IPS-18a (cell line): ENCODE measurements at regions not wholly inside any gene's neighbourhood (a gene's known extent, or its start where the extent isn't known, plus 50 kb on each side); places are given as distances from the start of the nearest gene placed in this dataset.

ENCODE experiments used
- H3K27ac ChIP-seq: one replicate; pipeline ENCODE4 v1.5.1; 2013; ENCODE audit warnings: low read length
- H3K27me3 ChIP-seq: one replicate; pipeline ENCODE4 v1.6.1; 2013; ENCODE audit warnings: mild to moderate bottlenecking, low read length; ENCODE audit not compliant: control insufficient read depth, insufficient read depth
- H3K36me3 ChIP-seq: one replicate; pipeline ENCODE4 v1.6.1; 2013; ENCODE audit warnings: low read depth, low read length; ENCODE audit not compliant: control insufficient read depth
- H3K4me1 ChIP-seq: one replicate; pipeline ENCODE4 v1.6.1; 2013; ENCODE audit warnings: low read depth, low read length; ENCODE audit not compliant: control insufficient read depth
- H3K4me3 ChIP-seq: one replicate; pipeline ENCODE4 v1.5.1; 2013; ENCODE audit warnings: low read length
- H3K9ac ChIP-seq: one replicate; pipeline ENCODE4 v1.6.1; 2013; ENCODE audit warnings: mild to moderate bottlenecking, low read length, moderate library complexity
- H3K9me3 ChIP-seq: one replicate; pipeline ENCODE4 v1.6.1; 2013; ENCODE audit warnings: low read depth, low read length; ENCODE audit not compliant: control insufficient read depth

DNA sequence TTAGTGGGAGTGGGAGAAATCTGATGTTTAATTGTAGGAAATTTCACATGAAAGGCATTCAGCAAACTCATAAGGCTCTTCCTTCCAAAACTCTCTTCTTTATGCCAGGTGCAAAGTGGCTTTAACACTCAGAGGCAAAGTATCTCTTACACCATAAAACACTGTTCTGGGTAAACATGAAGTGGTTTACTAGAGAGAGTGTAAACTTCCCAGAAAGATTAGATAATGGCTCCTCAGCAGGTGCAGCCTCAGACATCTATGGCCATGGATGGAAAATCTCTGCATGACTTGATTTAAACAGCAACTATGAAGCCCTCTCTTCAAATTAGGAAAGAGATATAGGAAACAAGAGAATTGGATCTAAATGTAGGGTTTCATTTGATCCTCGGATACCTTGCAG lies 583.1 kb upstream of the SALL1 start:
- peaks cover 6% of the 10 kb centered on the region for H3K4me1 ChIP-seq
- H3K27ac ChIP-seq = no peak overlapping the region
- H3K4me3 ChIP-seq = no peak overlapping the region
- H3K9ac ChIP-seq = no peak overlapping the region
- no peaks in the 10 kb centered on the region for H3K9me3 ChIP-seq
- no peaks in the 10 kb centered on the region for H3K36me3 ChIP-seq
- H3K27me3 ChIP-seq = no peaks in the 10 kb centered on the region

DNA sequence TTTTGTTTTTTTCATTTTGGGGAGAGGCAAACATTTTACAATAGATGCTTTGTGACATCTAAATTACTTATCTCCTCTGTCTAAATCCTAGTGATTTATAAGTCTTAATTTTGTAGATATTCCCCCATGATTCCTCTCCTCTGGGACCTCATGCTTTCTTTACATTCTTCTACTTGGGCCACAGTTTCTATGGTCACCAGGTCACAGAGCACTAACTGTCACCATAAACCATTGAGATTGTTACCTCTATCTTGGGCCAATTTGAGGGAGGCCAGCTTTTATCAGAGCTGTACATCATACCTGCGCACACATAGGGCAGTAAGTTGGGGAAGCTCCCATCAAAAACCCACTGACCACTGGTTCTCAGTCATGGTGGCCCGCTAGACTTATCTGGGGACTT lies 582.1 kb upstream of the SALL1 start:
- Histone ChIP-seq H3K9me3 (no peaks in the 10 kb centered on the region), H3K27ac (no peak overlapping the region), H3K27me3 (no peaks in the 10 kb centered on the region), H3K9ac (no peak overlapping the region), H3K4me1 (peaks cover 6% of the 10 kb centered on the region), H3K4me3 (no peak overlapping the region), H3K36me3 (no peaks in the 10 kb centered on the region)

DNA sequence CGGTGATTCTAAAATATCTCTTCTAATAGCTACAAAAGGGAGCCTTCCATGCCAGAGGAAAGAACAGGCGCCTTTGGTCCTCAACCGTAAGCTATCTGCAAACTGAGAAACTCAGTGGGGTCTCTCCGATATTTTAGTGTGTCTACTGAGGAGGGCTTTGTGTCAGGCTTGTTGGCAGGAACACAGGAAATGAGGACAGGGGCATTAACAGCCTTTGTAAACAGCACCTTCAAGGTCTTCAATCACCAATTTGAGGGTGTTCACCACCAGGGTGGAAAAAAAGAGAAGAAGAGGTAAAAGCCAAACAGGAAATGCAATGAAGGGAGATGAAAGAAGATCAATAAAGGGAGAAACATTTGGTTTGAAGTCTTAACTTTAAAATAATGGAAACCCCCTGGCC lies 580.1 kb upstream of the SALL1 start:
- Histone ChIP-seq H3K4me3 (no peak overlapping the region), H3K9me3 (no peaks in the 10 kb centered on the region), H3K27me3 (no peaks in the 10 kb centered on the region), H3K9ac (no peak overlapping the region), H3K36me3 (no peaks in the 10 kb centered on the region), H3K27ac (no peak overlapping the region), H3K4me1 (peaks cover 6% of the 10 kb centered on the region)

DNA sequence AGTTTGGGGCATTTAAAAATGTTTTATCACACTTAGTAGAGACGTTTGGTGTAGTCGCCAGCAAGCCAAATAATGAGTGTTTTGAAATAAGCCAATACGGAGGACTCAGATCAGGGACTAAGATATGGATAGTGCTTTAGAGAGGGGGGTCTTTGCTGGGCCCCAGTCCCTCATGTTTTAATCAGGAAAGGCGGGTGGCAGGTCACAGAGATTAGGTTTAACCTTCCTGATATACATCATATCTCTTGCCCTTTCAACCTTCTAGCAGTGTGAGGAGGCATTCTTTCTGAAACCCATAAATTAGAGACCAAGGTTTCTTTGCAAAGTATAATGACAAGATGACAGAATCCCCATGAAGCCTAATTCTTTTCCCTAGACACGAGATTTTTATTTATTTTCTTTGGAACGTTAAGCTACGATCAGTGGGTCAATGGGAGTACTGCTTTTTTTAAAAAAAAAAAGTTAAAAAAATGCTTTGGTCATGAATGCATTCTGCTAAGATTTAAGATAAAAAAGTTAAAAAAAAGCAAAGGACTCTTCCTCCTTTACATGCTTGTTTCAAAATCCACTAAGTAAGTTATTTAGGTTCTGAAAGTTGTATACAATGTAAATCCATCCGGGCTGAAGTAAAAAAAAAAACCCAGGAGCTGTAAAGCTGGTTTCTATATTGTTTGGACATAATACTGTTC lies 572.1 kb upstream of the SALL1 start:
- Histone ChIP-seq H3K27ac (no peak overlapping the region), H3K9ac (no peak overlapping the region), H3K36me3 (no peaks in the 10 kb centered on the region), H3K4me3 (no peak overlapping the region), H3K9me3 (no peaks in the 10 kb centered on the region), H3K4me1 (peaks cover 6% of the 10 kb centered on the region), H3K27me3 (no peaks in the 10 kb centered on the region)

DNA sequence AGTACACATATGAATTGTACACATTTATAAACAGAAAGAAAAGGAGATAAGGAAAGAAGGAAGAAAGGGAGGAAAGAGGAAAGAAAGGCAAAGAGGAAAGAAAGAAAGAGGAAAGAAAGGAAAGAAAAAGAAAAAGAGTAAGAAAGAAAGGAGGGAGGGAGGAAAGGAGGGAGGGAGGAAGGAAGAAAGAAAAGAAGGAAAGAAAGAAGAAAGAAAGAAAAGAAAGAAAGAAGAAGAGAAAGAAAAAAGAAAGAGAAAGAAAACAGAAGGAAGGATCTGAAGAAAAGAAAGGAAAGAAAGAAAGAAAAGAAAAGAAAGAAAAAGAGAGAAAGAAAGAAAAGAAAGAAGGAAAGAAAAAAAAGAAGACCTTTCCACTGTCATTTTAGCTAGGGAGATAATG lies 571.4 kb upstream of the SALL1 start:
- Histone ChIP-seq H3K4me1 (peaks cover 6% of the 10 kb centered on the region), H3K36me3 (no peaks in the 10 kb centered on the region), H3K9ac (no peak overlapping the region), H3K9me3 (no peaks in the 10 kb centered on the region), H3K27me3 (no peaks in the 10 kb centered on the region), H3K4me3 (no peak overlapping the region), H3K27ac (no peak overlapping the region)

DNA sequence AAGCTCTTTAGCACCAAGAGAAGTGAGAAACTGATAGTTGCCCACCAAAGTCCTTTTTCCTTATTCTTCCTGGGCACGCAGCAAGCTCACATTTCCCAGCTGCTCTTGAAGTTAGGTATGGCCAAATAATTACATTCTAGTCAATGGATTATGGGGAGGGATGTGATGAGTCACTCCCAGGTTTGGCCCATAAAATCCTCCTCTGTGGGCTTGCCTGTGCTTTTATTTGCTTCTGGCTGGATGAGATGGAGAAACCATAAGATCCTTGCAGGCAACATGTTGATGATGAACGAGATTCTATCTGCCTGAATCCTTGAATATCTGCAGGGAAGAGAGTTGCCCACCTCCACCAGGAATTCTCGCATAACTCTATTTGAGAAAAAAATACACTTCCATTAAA lies 568.3 kb upstream of the SALL1 start:
- H3K9me3 ChIP-seq = no peaks in the 10 kb centered on the region
- H3K27me3 ChIP-seq = no peaks in the 10 kb centered on the region
- H3K36me3 ChIP-seq = no peaks in the 10 kb centered on the region
- no peak overlapping the region for H3K4me3 ChIP-seq
- no peak overlapping the region for H3K9ac ChIP-seq
- H3K4me1 ChIP-seq = peaks cover 6% of the 10 kb centered on the region
- no peak overlapping the region for H3K27ac ChIP-seq

DNA sequence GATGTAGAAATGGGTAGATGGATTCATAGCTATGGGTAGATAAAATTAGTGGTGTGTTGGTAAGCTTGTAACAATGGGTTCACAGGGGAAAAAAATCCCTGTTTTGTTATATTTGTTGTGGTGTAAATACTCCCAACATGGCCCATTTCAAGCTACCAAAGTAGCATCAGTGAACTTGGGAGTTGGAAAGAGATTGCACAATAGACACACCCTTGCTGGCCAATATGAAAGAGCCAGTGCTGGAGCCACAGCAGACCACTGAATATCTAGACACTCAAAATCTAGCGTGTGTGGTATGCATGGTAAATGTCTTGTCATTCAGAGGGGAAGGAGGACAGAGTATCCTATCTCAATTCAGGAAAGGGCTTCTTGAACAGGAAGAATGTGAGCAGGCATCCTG lies 565.1 kb upstream of the SALL1 start:
- Histone ChIP-seq H3K9ac (no peak overlapping the region), H3K27ac (no peak overlapping the region), H3K4me3 (no peak overlapping the region), H3K4me1 (no peaks in the 10 kb centered on the region), H3K27me3 (no peaks in the 10 kb centered on the region), H3K9me3 (no peaks in the 10 kb centered on the region), H3K36me3 (no peaks in the 10 kb centered on the region)

DNA sequence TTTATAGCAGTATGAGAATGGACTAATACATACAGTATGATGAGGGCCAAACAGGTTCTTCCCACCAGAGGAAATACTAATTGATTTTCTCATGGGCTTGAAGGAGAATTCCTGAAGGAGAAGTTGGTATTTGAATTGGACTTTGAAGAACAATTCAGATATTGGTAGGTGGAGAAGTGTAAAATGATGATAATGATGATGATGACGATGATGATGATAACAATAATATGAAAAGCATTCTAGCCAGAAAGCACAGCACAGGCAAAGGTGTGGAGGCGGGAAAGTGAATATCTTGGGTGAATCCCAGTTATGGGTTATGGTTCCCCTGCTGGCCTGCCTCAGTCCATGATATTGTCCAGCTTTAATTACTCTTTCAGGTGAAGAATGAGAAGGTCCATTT lies 562.4 kb upstream of the SALL1 start:
- Histone ChIP-seq H3K9ac (no peak overlapping the region), H3K27ac (no peak overlapping the region), H3K27me3 (no peaks in the 10 kb centered on the region), H3K4me1 (no peaks in the 10 kb centered on the region), H3K36me3 (no peaks in the 10 kb centered on the region), H3K9me3 (no peaks in the 10 kb centered on the region), H3K4me3 (no peak overlapping the region)

DNA sequence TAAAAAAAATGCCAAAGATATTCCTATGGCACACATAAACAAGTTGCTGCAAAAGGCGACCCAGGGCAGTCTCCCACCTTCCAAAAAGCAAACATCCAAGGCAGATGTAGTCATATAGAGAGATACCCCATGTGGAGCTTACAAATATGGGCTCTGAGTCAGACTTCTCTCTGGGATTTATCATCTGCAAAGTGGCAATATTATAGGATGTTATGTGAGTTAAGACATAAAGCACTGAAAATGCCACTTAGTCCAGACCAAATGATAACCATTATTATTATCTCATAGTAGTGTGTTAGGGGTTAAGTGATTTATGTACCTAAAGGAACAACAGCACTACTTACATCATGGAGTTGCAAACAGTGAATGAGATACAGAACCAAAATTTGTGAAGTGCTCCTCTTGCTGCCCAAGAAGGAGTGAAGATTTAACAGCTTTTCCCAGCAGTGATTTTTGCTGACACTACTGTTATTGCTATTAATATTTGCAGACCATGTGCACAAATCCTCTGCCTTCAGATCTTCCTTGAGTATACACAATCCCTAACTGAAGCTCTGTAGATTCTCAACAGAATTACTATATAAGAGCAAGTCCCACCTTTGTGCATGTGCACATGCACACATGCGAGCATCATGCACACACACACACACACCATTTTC lies 560.0 kb upstream of the SALL1 start:
- Histone ChIP-seq H3K9ac (no peak overlapping the region), H3K27ac (no peak overlapping the region), H3K4me1 (peaks cover 8% of the 10 kb centered on the region), H3K9me3 (no peaks in the 10 kb centered on the region), H3K27me3 (no peaks in the 10 kb centered on the region), H3K36me3 (no peaks in the 10 kb centered on the region), H3K4me3 (no peak overlapping the region)

DNA sequence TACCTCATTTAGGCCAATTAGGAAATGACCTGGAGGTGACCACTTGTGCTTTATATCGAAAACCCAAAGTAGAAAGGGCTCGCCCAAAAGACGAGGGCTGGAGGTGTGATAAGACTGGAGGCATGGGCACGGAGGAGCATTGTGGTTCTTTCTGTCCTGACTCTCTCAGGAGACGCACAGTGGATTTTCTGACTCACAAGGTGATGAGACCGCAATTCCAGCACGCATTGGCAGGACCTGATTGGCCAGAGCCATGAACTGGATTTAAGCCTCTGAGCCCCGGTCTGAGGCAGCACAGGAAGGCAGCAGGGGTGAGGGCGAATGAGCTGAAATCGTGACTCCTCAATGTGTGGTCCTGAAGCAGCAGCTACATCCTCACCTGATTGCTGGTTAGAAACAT lies 559.1 kb upstream of the SALL1 start:
- no peaks in the 10 kb centered on the region for H3K27me3 ChIP-seq
- H3K4me1 ChIP-seq = peaks cover 8% of the 10 kb centered on the region
- no peak overlapping the region for H3K27ac ChIP-seq
- no peak overlapping the region for H3K4me3 ChIP-seq
- no peak overlapping the region for H3K9ac ChIP-seq
- no peaks in the 10 kb centered on the region for H3K9me3 ChIP-seq
- H3K36me3 ChIP-seq = no peaks in the 10 kb centered on the region

DNA sequence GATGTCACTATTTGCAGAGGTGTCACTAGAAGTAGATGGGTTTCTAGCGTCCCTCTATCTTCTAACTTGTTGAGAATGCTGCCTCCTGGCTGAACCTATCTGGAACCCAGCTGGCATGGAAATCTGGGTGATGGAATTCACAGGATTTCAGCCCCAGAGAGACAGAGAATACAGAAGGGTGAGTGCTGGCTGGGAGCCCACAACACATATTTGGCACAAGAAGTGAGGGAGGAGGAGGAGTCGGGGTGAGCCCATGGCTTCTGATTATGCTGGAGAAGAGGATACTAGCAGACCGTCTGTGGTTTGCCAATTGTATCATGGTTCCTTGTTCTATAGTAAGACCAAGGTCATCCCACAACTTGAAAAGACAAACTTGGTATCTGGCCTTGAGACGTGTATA lies 557.8 kb upstream of the SALL1 start:
- Histone ChIP-seq H3K9ac (no peak overlapping the region), H3K9me3 (no peaks in the 10 kb centered on the region), H3K36me3 (no peaks in the 10 kb centered on the region), H3K4me3 (no peak overlapping the region), H3K4me1 (peaks cover 8% of the 10 kb centered on the region), H3K27ac (no peak overlapping the region), H3K27me3 (no peaks in the 10 kb centered on the region)

DNA sequence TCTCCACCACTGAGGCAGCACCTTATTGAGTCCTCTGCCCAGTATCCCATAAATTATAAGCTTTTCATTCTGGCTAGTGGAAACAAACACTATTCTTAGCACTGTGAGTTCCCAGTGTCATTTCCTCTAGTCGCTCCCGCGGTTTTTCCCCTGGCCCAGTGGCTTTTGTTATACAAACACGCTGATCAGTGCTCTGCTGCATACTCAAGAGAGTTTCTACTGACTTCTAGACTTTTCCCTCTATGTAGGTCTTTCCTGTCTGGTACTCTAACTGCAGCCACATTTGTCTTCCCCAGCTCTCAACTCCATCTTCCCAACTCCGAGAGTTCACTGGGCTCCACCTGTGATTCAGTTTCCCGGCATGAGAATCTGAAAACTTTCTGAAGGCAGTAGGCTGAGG lies 556.6 kb upstream of the SALL1 start:
- Histone ChIP-seq H3K9me3 (no peaks in the 10 kb centered on the region), H3K36me3 (no peaks in the 10 kb centered on the region), H3K4me1 (peaks cover 8% of the 10 kb centered on the region), H3K27me3 (no peaks in the 10 kb centered on the region), H3K9ac (no peak overlapping the region), H3K27ac (no peak overlapping the region), H3K4me3 (no peak overlapping the region)
